ENCODE measurements at regions not wholly inside any gene's neighbourhood (a gene's known extent, or its start where the extent isn't known, plus 50 kb on each side); places are given as distances from the start of the nearest gene placed in this dataset.

DNA sequence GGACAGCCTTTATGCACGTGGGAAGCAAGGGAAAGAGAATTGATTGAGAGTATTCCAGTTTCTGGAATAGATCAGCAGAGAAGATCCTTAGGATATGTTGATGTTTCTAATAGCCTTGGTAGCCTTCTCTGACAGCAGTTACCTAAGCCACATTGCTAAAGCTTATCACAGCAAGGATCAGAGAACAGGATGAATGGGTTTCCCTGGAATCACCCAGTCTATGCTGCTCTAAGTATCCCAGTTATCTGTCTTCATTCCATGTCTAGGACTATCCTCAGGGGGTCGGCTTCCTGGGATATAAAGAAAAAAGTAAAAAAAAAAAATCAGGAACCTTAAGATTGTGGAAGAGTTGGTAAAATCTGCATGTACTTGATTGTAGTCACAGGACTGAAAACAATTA lies 352.0 kb upstream of the AKR1E2 start:
- no peak for DNase-seq

DNA sequence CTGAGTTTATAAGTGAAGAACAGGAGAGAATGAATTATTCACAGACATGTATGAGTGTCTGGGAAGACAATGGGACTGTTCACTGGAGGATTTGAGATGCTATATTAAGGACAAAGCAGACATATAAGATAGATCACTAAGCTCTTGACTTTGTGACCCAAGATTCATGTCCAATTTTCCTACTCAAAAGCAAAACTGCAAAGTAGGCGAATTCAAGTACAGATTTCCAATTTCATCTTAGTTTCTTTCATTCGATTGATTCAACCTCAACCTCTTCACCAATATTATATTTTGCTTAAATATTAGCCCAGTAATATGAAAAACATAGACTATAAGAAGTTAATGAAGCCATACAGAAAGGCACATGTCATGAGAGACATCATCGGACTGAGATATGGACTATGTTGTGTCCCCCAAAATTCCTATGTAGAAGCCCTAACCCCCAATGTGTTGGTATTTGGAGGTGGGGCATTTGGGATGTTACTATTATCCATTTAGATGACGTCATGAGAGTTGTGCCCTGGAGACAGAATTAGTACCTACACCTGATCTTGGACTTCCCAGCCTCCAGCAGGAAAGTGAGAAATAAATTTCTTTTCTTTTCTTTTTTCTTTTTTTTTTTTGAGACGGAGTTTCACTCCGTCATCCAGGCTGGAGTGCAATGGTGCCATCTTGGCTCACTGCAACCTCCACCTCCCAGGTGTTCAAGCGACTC lies 353.7 kb upstream of the AKR1E2 start:
- DNase-seq = no peak

DNA sequence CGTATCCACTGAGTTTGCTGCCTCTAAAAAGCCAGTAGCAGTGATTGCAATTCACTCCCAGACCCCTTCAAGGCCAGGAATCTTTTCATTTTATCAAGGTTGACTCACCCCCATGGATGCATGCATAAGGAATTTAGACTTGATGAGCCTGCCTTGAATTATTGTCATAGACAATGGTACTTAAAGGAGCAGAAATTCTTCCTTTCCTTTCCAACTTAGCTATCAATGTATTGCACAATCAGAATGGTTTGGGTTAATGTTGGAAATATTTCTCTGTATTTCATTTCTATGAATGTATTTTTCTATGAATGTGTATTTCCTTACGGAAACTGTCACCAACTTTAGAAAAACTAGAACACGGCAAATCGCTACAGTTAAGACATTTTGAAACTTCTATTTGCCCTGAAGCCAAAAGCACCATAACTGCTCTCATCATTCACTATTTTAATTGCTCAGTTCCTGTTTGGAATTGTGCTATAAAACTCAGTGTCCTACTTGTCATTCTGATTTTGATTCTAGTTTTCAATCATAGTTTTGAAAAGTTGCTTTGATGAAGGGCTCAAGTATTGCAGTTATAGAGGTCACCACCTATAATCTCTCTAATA lies 355.7 kb upstream of the AKR1E2 start:
- no peak for DNase-seq

DNA sequence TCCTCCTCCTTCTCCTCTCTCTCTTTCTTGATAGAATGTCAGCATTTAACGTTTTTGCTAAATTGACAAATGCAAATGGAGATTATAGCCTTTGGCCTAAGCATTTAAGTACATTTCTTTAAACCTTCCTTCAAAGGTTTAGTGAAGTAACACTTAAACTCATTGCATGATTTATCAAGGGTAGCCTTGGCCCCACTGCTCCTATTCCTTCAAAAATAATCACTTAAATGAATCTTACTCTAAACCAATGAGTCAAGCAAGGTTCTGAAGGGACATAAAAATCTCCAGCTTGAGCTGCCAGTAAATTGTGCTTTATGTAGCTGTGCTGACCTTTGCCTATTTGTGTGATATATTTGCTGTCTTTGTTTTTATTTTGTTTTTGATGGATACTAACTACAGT lies 358.5 kb upstream of the AKR1E2 start:
- no peak for DNase-seq

DNA sequence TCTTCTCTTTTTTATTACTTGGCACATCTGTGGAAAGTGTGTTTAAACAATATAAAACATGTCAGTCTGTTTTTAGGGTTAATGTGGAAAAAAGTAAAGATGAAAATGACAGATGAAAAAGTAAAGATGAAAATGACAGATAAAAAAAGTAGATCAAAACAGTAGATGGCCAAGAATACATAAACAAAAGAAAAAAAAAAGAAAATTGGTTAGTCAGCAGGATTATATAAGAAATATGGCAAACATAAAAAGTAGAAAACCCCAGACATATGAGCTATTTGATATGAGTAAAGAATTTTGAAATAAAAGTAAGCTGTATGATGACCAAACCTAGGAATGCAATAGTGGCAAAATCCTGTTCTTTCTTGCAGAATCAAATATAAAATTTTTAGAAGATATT lies 365.7 kb upstream of the AKR1E2 start:
- DNase-seq = no peak

DNA sequence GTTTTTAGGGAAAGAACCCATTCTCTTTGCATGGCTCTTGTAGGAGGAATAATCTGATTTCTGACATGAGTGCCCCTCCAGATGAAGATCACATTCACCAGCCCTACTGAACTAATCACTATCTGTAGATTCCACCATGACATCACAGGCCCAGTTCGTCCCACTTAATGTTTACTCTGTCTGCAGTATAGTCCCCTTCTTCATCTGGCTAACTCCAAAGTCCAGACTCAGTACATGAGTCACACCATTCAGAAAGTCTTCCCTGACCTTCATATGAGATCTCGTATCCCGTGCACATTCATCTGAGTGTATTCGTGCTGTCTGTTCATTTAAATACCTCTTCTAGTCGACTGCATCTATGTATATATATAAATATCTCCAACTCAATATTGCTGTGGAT lies 366.5 kb upstream of the AKR1E2 start:
- no peak for DNase-seq

DNA sequence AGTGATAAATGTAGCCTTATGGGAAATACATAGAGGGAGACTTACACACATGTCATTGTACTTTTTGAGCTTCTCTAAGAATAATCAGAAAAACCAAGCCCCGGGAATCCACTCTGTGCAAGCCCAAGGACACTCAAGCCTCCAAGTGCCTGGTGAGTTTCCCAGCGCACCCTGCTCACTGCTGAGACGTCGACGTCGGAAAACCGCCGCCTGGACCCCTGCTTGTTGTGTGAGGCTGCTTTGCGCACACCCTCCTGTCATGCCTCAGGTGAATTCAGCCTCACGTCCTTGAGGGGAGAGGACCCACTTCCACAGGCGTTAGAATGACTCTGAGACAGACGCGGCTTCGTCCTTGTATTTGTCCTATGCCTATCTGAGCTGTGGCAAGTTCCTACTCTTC lies 368.4 kb upstream of the AKR1E2 start:
- no peak for DNase-seq

DNA sequence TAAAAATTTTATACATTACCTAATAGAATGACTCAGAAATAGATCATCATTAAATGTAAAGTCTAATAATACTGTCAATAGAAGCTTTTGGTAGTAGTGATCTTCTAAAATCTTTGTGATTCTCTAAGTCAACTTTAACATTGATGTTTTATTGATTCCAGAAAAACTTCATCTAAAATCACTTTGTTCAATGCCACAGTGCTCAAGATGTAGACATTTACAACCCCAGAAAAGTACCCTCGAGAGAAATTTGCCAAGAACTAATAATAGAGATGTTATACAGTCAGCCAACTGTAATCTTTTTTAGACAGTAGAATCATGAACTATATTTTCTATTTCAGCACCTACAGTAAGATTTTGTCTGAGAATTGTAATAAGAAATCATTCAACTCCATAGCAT lies 369.2 kb upstream of the AKR1E2 start:
- no peak for DNase-seq

DNA sequence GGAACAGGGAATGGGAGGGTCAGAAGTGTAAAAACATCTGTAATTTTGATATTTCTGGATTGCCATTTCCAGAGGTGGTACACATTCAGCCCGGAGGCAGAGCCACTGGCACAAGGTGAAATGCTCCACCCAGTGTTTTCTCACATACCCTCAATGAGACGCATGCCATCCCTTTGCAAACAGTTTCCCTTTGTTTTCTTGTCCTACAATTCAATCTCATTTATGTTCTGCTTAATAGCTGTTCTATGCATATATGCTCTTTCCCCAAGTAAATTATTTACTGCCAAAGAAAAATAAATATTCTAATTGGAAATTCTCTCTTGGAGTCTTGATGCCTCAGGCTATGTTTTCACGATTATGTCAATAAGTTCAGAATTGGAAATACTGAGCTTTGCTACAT lies 369.7 kb upstream of the AKR1E2 start:
- DNase-seq = no peak

DNA sequence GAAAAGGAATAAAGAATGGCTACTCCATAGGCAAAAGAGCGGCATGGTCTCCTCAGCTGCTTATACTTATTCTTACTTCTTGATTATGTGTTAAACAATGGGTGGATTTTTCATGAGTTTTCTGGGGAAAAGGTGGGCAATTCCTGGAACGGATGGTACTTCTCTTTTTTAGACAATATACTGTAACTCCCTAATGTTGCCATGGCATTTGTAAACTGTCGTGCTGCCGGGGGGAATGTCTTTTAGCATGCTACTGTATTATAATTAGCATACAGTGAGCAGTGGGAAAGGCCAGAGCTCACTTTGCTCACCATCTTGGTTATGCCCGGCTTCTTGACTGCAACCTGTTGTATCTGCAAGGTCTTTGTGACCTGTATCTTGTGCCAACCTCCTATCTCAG lies 372.1 kb upstream of the AKR1E2 start:
- DNase-seq = no peak

DNA sequence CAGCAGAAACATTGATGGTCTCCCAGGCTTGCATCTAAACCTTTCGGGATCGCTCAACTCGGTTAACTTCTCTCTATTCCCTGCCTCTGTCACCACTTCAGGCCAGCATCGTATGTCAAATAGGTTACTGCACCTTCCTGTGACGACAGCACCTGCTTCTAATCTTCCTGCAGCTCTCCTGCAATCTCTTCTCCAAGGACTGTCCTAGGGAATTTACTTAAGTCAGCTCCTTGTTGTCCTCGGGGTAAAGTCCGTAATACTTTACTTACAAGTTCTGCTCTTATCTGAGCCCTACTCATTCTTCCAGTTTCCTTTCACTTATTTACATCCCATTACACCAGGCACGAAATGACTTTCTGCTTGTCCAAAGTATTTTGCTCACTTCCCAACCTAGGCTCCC lies 372.7 kb upstream of the AKR1E2 start:
- no peak for DNase-seq

DNA sequence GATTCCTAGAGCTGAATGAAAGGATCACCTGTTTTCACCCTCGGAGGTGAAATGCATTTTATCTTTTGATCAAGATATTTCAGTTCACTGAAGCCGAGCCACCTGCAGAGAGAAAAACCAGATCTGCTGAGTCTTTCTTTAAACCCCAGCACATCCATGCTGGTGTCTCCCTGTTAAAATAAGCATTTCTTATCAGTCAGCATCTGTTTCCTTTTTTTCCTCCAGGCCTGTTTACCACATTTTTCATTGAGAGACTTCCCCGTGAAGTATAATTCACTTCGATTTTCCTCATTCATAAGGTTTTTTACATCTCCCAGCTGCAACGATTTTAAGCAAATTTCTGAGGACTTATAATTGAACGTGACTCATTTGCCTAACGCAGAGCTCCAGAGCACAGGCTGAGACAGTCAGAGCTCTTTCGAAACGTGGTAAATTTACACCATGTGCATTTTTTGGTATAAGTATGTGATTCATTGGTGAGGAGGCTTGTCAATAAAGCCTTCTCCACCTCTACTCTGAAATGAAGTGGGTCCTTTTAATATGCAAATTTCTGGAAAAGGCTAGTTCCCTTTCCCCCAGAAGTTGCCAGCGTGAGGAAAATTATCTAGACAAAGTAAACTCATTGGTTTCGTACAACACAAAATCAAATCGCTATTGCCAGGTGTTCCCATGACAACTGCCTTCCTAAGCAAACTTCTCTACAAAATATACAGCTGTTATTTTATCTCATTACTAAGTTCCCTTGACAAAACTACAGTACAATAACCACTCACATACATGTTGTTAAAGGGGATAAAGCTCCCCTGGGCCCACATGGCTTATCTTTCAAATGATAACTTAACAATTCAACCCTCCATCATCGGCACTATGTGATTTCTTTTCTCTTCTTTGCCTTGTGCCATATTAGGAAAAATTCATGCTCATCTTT lies 374.8 kb upstream of the AKR1E2 start:
- no peak for DNase-seq

DNA sequence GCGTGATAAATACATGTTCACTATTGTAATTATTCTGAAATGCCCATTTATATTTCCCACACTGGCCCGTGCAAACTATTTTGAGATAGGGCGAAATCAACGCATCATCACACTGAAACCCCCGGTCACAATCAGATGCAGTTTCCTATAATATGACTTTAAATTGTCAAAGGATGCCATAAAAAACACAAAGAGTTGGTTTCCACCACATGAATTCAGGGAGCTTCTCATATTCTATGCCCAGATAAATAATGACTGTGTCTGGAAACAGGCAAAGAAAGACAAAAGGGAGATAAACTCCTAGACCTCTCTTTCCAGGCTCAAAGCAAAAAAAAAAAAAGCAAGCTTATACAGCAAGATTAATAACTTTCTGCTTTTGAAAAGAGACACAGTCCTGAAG lies 375.8 kb upstream of the AKR1E2 start:
- no peak for DNase-seq

DNA sequence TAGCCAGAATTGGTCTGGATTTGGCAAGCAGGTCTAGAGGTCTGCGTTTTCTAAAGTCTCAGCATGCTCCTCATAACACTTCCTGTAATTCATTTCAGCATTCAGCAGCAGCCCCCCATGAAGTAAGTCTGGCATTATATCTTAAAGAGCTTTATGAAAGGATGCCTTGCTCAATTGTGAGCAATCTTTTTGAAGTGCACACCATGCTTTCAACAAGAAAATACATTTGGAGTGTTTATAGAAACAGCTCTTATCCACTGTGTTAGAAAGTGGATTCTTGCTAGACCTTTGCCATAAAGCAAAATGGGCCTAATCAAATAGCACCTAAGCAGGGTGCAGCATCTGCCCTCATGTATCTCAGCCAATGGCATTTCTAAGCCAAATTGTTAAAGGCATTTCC lies 378.0 kb upstream of the AKR1E2 start:
- no peak for DNase-seq

DNA sequence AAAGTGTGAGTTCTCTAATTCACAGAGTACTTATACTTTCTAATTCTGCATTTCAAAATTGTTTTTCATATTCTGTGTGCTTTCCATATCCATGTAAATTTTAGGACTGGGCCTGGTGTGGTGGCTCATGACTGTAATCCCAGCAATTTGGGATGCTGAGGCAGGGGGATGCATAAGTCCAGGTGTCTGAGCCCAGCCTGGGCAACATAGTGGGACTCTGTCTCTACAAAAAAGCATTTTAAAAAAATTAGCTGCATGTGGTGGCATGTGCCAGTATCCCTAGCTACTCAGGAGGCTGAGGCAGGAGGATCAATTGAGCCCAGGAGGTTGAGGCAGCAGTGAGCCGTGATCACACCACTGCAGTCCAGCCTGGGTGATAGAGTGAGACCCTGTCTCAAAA lies 382.6 kb upstream of the AKR1E2 start:
- no peak for DNase-seq

DNA sequence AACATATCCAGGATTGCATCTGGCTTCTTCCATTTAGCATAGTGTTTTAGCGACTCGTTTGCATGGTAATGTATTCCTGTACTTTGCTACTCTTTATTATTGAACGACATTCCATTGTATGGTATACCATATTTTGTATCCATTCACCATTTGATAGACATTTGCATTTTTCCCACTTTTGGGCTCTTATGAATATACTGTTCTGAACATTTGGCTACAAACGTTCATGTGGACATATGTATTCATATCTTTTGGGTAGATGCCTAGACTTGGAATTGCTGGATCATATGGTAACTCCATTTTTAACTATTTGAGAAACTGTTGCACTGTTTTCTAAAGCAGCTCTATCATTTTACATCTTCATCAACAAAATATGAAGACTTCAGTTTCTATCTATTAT lies 383.7 kb upstream of the AKR1E2 start:
- no peak for DNase-seq

DNA sequence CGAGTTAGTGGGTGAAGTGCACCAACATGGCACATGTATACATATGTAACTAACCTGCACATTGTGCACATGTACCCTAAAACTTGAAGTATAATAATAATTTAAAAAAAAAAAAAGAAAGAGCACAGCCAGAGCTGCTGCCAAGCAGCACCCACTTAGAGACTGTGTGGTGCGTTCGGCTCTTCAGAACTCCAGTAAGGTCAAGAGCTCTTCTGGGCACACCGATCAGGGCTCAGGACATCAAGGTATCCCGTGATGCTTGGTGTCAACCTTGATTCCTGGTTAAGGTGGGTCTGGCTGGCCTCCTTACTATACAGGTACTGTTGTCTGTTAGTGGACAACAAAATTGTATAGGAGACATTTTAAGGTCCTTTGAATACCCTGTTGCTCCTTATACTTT lies 385.7 kb upstream of the AKR1E2 start:
- DNase-seq = no peak

DNA sequence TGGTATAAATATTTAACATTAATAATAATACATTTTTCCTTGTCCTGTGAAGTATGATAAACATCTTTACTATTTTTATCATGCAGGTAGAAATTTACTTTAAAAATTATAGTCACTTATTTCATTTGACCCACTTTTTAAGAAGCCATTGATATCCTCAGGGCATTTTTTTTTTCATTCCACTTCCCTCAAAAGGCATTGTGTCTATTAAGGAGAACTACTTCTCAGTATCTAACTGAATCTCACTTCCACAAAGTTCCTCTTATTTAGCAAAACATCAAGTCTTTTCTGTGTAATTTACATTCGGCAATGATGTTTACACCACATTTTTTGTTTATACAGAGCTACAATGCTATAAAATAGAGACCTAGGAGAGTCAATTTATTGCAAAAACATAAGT lies 388.2 kb upstream of the AKR1E2 start:
- no peak for DNase-seq

DNA sequence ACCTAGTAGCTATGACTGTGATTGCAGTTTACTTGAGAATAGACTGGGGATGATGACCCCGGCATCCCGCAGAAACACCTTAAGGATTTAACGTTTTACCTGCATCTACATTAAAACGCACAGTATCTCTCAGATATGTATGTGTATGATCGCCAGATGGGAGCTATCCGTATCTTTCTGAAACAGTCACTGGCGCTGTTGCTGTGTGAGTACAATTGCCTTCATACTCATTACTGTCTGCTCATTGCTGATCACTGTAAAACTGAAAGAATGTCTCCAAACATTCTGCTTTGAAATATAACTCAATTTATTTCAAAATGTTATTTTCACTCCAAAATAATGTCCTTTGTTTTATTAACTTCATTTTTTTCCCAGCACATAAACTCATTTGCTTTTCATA lies 388.9 kb upstream of the AKR1E2 start:
- DNase-seq = no peak

DNA sequence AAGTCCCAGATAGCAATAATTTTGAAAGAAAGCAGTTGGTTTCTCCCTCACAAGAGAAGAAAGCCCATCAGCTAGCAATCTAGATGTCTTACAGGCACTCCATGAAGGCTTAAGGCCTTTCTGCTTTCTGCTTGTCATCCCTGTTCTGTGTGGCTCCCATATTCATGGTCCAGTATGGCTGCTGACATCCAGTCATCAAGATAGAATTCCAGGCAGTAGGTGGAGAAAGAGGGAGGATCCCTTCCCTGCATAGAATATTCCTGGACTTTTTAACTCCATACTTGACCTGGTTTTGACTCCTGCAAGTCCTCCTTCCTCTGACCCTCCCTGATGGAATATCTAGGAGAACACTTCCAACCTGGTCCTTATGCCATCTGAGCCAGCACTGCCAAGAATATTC lies 389.9 kb upstream of the AKR1E2 start:
- DNase-seq = no peak

DNA sequence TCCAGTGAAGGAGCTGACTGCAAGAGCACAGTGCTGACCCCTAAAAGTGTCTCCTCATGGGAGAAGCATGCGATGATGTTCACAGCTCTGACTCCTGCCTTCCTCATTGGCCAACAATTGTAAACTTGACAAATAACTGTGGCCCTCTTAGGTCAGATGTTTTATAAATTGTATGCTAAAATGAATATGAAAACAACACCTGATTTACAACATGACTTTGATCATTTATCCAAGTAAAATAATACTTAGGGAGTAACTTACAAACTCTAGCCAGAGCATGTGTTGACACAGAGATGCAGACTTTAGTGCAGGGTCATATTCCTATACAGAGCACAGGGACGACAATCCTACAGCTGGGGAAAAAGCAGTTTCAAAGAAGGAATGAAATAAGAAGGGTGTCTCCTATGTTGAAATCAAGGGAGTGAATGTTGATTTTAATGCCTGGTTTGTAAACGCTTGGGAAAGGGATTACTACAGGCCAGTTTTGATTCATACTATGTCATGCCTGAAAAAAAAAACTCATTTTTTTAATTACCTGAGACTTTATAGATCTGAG lies 391.4 kb upstream of the AKR1E2 start:
- DNase-seq = no peak

DNA sequence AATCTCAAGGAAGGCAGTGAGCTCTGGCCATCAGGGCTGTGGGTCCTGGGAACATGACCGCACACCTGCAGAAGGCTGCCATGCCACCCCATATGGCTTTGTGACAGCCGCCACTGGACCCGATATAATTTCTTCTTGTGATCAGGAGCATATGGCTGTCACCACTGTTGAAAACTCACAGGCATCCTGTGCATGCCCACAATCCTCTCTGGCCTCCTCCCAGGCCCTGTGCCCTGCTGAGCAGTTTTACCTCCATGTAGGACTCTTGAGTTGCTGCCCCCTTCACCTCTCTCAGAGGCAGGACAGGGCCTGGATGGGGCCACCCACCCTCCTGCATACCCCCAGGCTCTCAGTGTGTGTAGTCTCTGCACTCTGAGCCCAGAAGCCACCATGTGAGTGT lies 391.9 kb upstream of the AKR1E2 start:
- no peak for DNase-seq

DNA sequence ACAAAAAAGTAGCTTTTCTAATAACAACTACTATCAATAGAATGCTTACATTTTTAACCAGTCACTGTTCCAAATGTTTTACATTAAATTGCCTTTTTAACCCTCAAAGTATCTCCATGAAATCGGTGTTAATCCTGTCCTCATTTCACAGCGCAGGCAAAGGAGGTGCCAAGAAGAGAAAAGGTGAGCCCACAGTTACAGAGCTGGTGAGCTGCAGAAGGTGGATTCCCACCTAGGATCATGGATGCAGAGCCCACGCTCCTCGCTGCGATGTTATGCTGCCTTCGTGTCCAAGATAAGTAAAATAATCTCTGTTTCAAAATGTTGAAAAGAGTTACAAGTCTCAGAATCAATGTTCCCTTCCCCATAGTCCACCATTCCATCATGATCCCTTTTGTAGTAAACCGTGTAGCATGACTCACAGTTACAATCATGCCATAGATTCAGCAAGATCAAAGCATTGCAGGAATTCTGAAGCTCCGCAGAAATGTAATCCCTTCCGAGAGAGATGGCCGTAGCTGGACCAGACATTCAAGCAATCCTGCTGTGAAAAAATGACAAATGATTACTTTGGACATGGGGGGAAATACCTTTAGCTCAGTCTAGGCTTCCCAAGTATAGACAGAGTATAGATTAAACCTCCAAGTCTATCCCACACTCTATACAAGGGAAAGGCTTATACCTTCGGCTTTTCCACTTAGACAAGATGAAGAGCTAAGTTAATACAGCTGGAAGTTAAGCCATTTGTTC lies 394.7 kb upstream of the AKR1E2 start:
- DNase-seq = no peak

Data from activated naive CD4-positive, alpha-beta T cell (primary cell).